HG02623 (cell line): ENCODE measurements at regions not wholly inside any gene's neighbourhood (a gene's known extent, or its start where the extent isn't known, plus 50 kb on each side); places are given as distances from the start of the nearest gene placed in this dataset.
"Not testable (repeated sequence)": the region's sequence is repeated elsewhere in the genome, so short reads cannot be mapped to it uniquely, and the experiment has no call there.

Source experiments
- ATAC-seq: cut with Tn5 transposase; IDR thresholded peaks from one replicate; pipeline ENCODE4 v1.9.1; 2021; ENCODE audit warnings: moderate library complexity; ENCODE audit not compliant: unreplicated experiment

- no peak for ATAC-seq
These were observed 203.8 kb downstream of the TPRG1 start for GRCh38 chr3:189375532-189375931.

- ATAC-seq, result no peak
These were observed 211.9 kb downstream of the TPRG1 start for GRCh38 chr3:189383630-189384029.

DNA sequence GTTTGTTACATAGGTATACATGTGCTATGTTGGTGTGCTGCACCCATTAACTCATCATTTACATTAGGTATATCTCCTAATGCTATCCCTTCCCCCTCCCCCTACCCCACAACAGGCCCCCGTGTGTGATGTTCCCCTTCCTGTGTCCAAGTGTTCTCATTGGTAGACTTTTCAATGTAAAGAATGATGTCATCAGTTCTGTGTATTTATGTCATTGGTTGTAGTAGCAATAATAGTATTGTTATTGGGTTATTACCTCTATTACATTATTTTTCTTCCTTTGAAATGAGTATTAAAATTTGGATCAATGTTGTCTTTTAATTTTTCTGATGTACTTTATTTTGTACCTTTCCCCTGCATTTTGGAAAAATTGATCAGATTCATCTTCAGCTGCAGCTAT is 214.1 kb downstream of the TPRG1 start:
- not testable (repeated sequence) for ATAC-seq

DNA sequence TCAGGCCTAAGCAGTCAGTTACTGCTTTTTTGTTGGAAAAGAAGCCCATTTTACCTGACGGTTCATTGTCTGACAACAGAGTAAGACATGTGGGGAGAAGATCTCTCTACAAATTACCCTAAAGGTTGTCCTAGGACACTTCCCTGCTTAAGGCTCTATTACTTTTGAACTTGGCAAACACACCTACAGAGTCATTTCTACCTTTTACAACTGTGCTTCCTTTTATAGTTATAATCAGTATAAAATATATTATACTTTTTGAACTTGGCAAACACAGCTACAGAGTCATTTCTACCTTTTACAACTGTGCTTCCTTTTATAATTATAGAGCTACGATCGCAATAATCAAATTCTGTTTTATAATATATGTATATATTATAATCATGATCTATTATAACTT is 215.0 kb downstream of the TPRG1 start:
- ATAC-seq, result no peak

DNA sequence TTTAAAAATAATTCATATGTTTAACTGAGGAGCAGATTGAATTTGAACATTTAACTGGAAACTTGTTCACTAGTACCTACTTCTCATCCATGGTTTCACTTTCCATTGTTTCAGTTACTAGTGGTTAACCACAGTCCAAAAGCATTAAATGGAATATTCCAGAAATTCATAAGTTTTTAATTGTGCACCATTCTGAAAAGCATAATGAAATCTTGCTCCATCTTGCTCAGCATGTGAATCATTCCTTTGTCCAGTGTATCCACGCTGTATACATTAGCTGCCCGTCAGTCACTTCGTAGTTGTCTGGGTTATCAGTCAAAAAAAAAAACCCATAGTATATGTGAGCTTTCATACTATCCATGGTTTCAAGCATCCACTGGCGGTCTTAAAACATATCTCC is 217.6 kb downstream of the TPRG1 start:
- ATAC-seq, result no peak

GRCh38 chr3:189393598-189393997 is 221.8 kb downstream of the TPRG1 start:
- no peak for ATAC-seq

DNA sequence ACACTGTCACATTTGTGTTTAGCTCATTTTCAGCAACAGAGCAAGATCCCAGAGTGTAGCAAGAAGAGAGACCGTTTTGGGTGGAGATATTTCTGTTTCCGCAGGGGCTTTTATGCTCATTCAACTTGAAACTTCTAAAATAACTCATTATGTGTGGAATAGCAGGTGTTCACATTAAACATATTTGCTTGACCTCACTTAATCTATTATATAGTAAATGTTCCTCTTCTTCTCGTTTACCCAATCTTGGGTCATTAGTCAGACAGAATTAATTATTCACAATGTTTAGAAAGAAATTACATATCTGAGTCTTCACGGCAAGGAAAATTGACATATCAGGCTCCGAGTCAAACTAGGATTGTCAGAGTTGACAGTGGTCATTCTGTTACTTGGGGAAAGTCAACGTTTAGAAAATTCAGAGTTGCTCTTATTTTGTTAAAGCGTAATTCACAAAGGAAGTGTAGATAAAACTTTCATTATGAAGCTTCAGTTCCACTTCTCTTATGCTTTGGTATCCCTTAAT is 222.9 kb downstream of the TPRG1 start:
- peak; percentile 72 for ATAC-seq

GRCh38 chr3:189395825-189396224 is 224.1 kb downstream of the TPRG1 start:
- no peak for ATAC-seq

DNA sequence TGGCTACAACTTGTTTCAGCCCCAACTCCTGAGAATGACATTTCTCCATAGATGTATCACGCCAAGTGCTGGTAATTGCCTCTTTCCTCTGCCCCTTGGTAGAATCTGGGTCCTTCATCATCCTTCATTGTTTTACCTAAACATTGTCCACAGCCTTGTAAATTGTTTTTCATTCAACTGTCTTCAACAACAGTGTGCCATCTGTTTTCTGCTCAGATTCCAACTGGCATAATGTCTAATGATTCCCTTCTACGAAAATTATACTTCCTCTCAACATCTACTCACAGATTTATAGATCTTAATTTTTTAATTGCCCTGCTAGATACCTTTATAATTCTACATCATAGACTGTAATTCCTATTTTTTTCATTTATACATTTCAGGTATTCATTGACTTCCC is 226.9 kb downstream of the TPRG1 start:
- no peak for ATAC-seq

DNA sequence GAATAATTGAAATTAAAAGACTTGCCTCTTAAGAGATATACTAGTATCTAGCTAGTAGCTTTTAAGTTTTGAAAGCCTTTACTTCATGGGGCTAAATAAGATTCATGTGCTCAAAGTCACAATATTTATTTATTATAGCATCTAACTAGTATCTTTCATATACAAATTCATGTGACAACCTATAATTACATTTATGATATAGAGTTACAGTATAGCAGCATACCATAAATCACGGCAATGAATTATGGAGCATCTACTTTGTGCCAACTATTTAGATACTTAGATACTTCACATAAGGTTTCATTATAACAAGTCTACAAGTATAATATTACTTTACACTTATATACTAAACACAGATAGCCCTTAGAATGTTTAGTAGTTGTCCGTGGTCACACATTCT is 229.4 kb downstream of the TPRG1 start:
- ATAC-seq, result no peak

- ATAC-seq, result no peak
These were observed 228.0 kb upstream of the TP63 start for GRCh38 chr3:189403194-189403593.

DNA sequence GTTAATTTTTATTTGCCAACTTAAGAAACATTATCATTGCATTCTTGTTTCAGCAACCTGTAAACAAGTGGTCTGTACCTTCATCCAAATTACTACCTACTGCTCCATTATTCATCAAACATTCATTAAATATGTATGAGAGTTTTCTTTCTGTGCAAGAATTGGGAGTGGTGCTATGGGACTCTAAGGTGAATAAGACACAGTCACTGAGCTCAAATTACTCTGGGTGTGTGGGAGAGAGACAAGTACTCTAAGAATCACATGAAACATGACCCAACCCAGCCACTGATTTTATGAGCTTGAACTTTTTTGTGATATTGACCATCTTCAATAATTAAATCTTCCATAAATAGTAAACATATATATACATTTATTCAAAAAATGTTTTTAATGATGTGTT is 227.2 kb upstream of the TP63 start:
- no peak for ATAC-seq

DNA sequence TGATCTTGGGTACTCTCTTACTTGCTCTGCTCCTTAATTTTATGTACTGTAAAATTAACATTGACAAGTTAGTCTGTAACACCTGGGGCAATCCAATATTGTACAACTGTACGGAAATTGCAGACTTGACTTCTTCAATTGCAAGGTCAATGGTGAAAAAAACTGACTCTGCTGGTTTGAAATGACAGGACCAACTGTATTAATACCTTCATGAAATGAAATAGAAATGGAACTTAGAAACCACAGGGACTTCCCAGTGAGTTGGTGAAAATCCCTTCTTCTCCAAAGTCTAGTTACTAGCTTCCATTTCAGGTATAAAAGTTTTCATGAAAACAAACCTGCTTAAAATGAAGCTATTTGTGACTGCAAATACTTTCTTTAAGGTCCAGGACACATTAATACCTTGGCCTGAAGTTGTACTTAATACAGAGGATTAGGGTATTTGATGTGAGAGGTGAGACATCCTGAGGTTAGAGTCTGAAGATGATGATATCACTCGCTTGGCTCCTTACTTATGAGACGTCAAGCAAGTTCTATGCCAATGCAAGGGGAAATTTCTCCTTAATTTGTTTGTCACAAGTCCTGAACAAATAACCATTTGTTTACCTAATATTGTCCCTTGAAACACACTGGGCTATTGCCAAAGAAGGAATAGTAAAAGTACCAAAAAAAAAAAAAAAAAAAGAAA is 226.2 kb upstream of the TP63 start:
- ATAC-seq, result peak; percentile 39

GRCh38 chr3:189406148-189406547 is 225.0 kb upstream of the TP63 start:
- ATAC-seq, result no peak

GRCh38 chr3:189410522-189410921 is 220.7 kb upstream of the TP63 start:
- ATAC-seq, result no peak

- no peak for ATAC-seq
These were observed 212.2 kb upstream of the TP63 start for GRCh38 chr3:189419038-189419437.

GRCh38 chr3:189419683-189420082 is 211.5 kb upstream of the TP63 start:
- no peak for ATAC-seq

DNA sequence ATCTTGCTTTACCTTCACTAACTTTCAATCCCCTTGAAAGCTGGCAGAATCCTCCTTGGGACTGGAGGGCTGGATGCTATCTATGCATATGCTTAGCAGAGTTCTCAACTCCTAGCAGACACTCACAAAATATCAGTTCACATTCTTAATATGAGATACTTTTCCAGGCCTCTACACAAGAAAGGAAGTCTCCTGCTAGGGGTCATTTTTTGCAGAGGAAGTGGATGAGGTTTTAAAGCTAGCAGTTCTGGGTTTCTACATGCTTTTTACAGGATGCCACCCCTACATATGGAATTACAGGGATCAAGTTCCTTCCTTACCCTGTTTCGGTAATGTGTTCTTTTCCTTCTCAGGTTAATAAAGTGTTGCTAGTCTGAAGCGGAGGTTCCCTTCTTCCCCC is 206.3 kb upstream of the TP63 start:
- no peak for ATAC-seq

DNA sequence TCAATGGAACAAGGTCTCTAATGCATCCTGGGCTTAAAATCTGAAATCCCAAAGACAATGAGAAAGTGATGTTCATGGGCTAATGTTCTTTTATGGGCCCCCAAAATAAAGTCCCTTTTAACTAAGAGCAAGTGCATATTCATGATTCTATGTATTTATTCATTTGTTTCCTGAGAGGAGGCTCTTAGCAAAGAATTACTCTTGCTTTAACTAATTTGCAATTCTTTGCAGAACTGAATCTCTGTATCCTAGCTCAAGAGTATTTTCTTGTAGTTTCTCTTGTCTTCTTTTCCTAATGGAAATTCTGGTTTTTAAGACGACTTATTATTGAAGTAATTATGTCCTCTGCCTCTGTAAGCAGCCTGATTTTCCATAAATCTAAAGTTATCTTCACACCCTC is 202.2 kb upstream of the TP63 start:
- ATAC-seq, result no peak

GRCh38 chr3:189430166-189430565 is 201.0 kb upstream of the TP63 start:
- no peak for ATAC-seq

DNA sequence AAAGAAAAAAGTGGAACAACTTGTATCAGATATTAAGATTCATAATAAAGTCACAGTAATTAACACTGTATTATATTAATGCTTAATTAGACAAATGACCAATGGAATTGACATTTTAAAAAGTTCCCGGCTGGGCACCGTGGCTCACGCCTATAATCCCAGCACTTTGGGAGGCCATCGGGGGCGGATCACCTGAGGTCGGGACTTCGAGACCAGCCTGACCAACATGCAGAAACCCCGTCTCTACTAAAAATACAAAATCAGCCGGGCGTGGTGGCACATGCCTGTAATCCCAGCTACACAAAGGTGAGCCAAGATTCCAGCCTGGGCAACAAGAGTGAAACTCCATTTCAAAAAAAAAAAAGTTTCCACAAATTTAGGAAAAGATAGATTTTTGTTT is 188.9 kb upstream of the TP63 start:
- ATAC-seq, result not testable (repeated sequence)

GRCh38 chr3:189446959-189447560 is 184.1 kb upstream of the TP63 start:
- no peak for ATAC-seq

DNA sequence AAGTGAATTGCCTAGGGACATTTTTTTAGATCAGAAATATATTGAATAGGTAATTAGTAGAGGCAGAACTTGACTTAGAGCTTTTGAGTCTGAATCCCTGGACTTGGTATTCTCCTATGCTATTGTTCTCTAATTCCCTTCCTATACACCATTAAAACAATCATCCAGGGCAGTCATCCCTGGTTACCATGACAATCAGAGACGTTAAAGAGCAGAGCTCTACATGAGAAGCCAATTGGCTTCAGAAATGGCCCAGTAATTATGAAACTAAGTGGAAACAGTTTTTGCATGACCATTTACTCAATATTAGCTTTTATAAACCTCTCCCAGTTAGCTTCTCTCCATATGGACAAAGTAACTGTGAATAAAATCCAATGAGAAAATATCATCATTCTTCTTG is 182.1 kb upstream of the TP63 start:
- no peak for ATAC-seq
